Stimulated activated naive CD8-positive, alpha-beta T cell treated with anti-CD3 and anti-CD28 coated beads, Interleukin-15, amount 100 ng/mL, for 72 hours (primary cell): ENCODE measurements at regions not wholly inside any gene's neighbourhood (a gene's known extent, or its start where the extent isn't known, plus 50 kb on each side); places are given as distances from the start of the nearest gene placed in this dataset.

Experiments used
- ATAC-seq: fragments of 150-1000 bp; cut with Tn5 transposase; 2 replicates; pipeline ENCODE4 v1.10.0; 2021; ENCODE audit warnings: mild to moderate bottlenecking, moderate library complexity
- DNase-seq, 2 donors: peaks; one replicate each; pipeline ENCODE4 v3.0.0; 2021 to 2022
- H3K27ac Mint-ChIP-seq, 2 donors: one replicate each; pipeline ENCODE4 v1.8.0; 2022; ENCODE audit warnings: mild to moderate bottlenecking in 2 of 2, mixed read lengths in 2 of 2, moderate library complexity in 2 of 2
- H3K27me3 Mint-ChIP-seq: one replicate; pipeline ENCODE4 v1.8.0; 2022; ENCODE audit warnings: mixed read lengths
- H3K4me1 Mint-ChIP-seq: one replicate; pipeline ENCODE4 v1.8.0; 2022; ENCODE audit warnings: mild to moderate bottlenecking, mixed read lengths
- H3K4me3 Mint-ChIP-seq, 2 donors: one replicate each; pipeline ENCODE4 v1.8.0; 2022; ENCODE audit warnings: mild to moderate bottlenecking in 2 of 2, mixed read lengths in 2 of 2, moderate library complexity in 1 of 2
- H3K9me3 Mint-ChIP-seq, 2 donors: one replicate each; pipeline ENCODE4 v1.8.0; 2022; ENCODE audit warnings: mixed read lengths in 2 of 2

- no peak for ATAC-seq
- H3K4me1 Mint-ChIP-seq, result no peaks in the 10 kb centered on the region
- DNase-seq, result no peak
- H3K4me3 Mint-ChIP-seq, result no peak overlapping the region
- peaks cover 6% of the 10 kb centered on the region for H3K27me3 Mint-ChIP-seq
- H3K27ac Mint-ChIP-seq, result no peak overlapping the region
- no peaks in the 10 kb centered on the region for H3K9me3 Mint-ChIP-seq
Measured at GRCh38 chr12:105835580-105836241, 303.0 kb downstream of the NUAK1 start.

- Mint-ChIP-seq H3K9me3 (no peaks in the 10 kb centered on the region), H3K4me3 (no peak overlapping the region), H3K27me3 (peaks cover 6% of the 10 kb centered on the region), H3K27ac (no peak overlapping the region), H3K4me1 (no peaks in the 10 kb centered on the region)
- ATAC-seq (no peak), DNase-seq (no peak)
Measured at GRCh38 chr12:105836242-105836622, 302.5 kb downstream of the NUAK1 start.

GRCh38 chr12:105839629-105840127 lies 299.1 kb downstream of the NUAK1 start:
- Mint-ChIP-seq H3K27me3 (peaks cover 6% of the 10 kb centered on the region), H3K9me3 (no peaks in the 10 kb centered on the region), H3K4me3 (no peak overlapping the region), H3K27ac (no peak overlapping the region), H3K4me1 (no peaks in the 10 kb centered on the region)
- ATAC-seq, result no peak
- no peak for DNase-seq

GRCh38 chr12:105840384-105840783 lies 298.4 kb downstream of the NUAK1 start:
- Mint-ChIP-seq H3K27me3 (peaks cover 6% of the 10 kb centered on the region), H3K27ac (no peak overlapping the region), H3K4me3 (no peak overlapping the region), H3K4me1 (no peaks in the 10 kb centered on the region), H3K9me3 (no peaks in the 10 kb centered on the region)
- ATAC-seq (no peak), DNase-seq (no peak)

- H3K4me1 Mint-ChIP-seq, result no peaks in the 10 kb centered on the region
- H3K9me3 Mint-ChIP-seq, result no peaks in the 10 kb centered on the region
- H3K27me3 Mint-ChIP-seq, result peaks cover 6% of the 10 kb centered on the region
- DNase-seq, result no peak
- no peak overlapping the region for H3K4me3 Mint-ChIP-seq
- no peak overlapping the region for H3K27ac Mint-ChIP-seq
- ATAC-seq, result no peak
Measured at GRCh38 chr12:105841840-105842239, 296.9 kb downstream of the NUAK1 start.

- DNase-seq, result no peak
- H3K27me3 Mint-ChIP-seq, result peaks cover 2% of the 10 kb centered on the region
- H3K4me1 Mint-ChIP-seq, result no peaks in the 10 kb centered on the region
- H3K4me3 Mint-ChIP-seq, result no peak overlapping the region
- ATAC-seq, result no peak
- no peak overlapping the region for H3K27ac Mint-ChIP-seq
- H3K9me3 Mint-ChIP-seq, result no peaks in the 10 kb centered on the region
Measured at GRCh38 chr12:105843561-105843960, 295.2 kb downstream of the NUAK1 start.

GRCh38 chr12:105843986-105844760 lies 294.6 kb downstream of the NUAK1 start:
- ATAC-seq (no peak), DNase-seq (no peak)
- no peak overlapping the region for H3K27ac Mint-ChIP-seq
- H3K4me3 Mint-ChIP-seq, result no peak overlapping the region
- H3K27me3 Mint-ChIP-seq, result no peaks in the 10 kb centered on the region
- H3K9me3 Mint-ChIP-seq, result peaks cover 0 to 2% of the 10 kb centered on the region in 2 donors
- no peaks in the 10 kb centered on the region for H3K4me1 Mint-ChIP-seq

- DNase-seq, result no peak
- Mint-ChIP-seq H3K27me3 (peaks cover 8% of the 10 kb centered on the region), H3K4me3 (no peak overlapping the region), H3K27ac (no peak overlapping the region), H3K9me3 (peaks cover 0 to 5% of the 10 kb centered on the region in 2 donors), H3K4me1 (no peaks in the 10 kb centered on the region)
- ATAC-seq, result no peak
Measured at GRCh38 chr12:105846331-105846730, 292.4 kb downstream of the NUAK1 start.

GRCh38 chr12:105847068-105847467 lies 291.7 kb downstream of the NUAK1 start:
- Mint-ChIP-seq H3K4me1 (no peaks in the 10 kb centered on the region), H3K27ac (no peak overlapping the region), H3K27me3 (peaks cover 8% of the 10 kb centered on the region), H3K4me3 (no peak overlapping the region), H3K9me3 (peaks cover 0 to 5% of the 10 kb centered on the region in 2 donors)
- no peak for DNase-seq
- ATAC-seq, result no peak

GRCh38 chr12:105848286-105848685 lies 290.5 kb downstream of the NUAK1 start:
- no peak for DNase-seq
- no peak for ATAC-seq
- peaks cover 8% of the 10 kb centered on the region for H3K27me3 Mint-ChIP-seq
- H3K9me3 Mint-ChIP-seq, result peaks cover 0 to 5% of the 10 kb centered on the region in 2 donors
- H3K4me1 Mint-ChIP-seq, result no peaks in the 10 kb centered on the region
- H3K4me3 Mint-ChIP-seq, result no peak overlapping the region
- H3K27ac Mint-ChIP-seq, result no peak overlapping the region

GRCh38 chr12:105850103-105850968 lies 288.4 kb downstream of the NUAK1 start:
- H3K4me3 Mint-ChIP-seq, result no peak overlapping the region
- H3K9me3 Mint-ChIP-seq, result peaks cover 0 to 5% of the 10 kb centered on the region in 2 donors
- H3K27ac Mint-ChIP-seq, result peak overlapping the region in 1 of 2 donors; percentile 51
- peaks cover 8% of the 10 kb centered on the region for H3K27me3 Mint-ChIP-seq
- DNase-seq, result no peak
- ATAC-seq, result no peak
- H3K4me1 Mint-ChIP-seq, result no peaks in the 10 kb centered on the region

GRCh38 chr12:105852496-105852895 lies 286.3 kb downstream of the NUAK1 start:
- H3K27ac Mint-ChIP-seq, result no peak overlapping the region
- no peak overlapping the region for H3K4me3 Mint-ChIP-seq
- no peaks in the 10 kb centered on the region for H3K4me1 Mint-ChIP-seq
- H3K27me3 Mint-ChIP-seq, result peaks cover 16% of the 10 kb centered on the region
- no peak for ATAC-seq
- DNase-seq, result no peak
- H3K9me3 Mint-ChIP-seq, result peaks cover 7 to 10% of the 10 kb centered on the region in 2 donors

- ATAC-seq (no peak), DNase-seq (no peak)
- H3K27ac Mint-ChIP-seq, result no peak overlapping the region
- H3K9me3 Mint-ChIP-seq, result peaks cover 7 to 10% of the 10 kb centered on the region in 2 donors
- H3K4me1 Mint-ChIP-seq, result no peaks in the 10 kb centered on the region
- no peak overlapping the region for H3K4me3 Mint-ChIP-seq
- H3K27me3 Mint-ChIP-seq, result peaks cover 16% of the 10 kb centered on the region
Measured at GRCh38 chr12:105852951-105853350, 285.8 kb downstream of the NUAK1 start.

GRCh38 chr12:105854071-105854470 lies 284.7 kb downstream of the NUAK1 start:
- no peak for ATAC-seq

GRCh38 chr12:105855361-105856047 lies 283.2 kb downstream of the NUAK1 start:
- peaks cover 12% of the 10 kb centered on the region for H3K27me3 Mint-ChIP-seq
- no peak overlapping the region for H3K4me3 Mint-ChIP-seq
- no peaks in the 10 kb centered on the region for H3K4me1 Mint-ChIP-seq
- peaks cover 6 to 7% of the 10 kb centered on the region in 2 donors for H3K9me3 Mint-ChIP-seq
- H3K27ac Mint-ChIP-seq, result no peak overlapping the region
- DNase-seq (no peak), ATAC-seq (no peak)

More at GRCh38 chr12:105854071-105854470, 284.7 kb downstream of the NUAK1 start:
- H3K4me1 Mint-ChIP-seq, result no peaks in the 10 kb centered on the region
- H3K27me3 Mint-ChIP-seq, result peaks cover 16% of the 10 kb centered on the region
- H3K27ac Mint-ChIP-seq, result no peak overlapping the region
- H3K4me3 Mint-ChIP-seq, result no peak overlapping the region
- DNase-seq, result no peak
- peaks cover 7 to 10% of the 10 kb centered on the region in 2 donors for H3K9me3 Mint-ChIP-seq
